ENCODE measurements at regions not wholly inside any gene's neighbourhood (a gene's known extent, or its start where the extent isn't known, plus 50 kb on each side); places are given as distances from the start of the nearest gene placed in this dataset.

- no peak for TF ChIP-seq PATZ1 (CRISPR knock-in tag; IDR thresholded peaks at IDR 0.05; ENCODE audit: borderline replicate concordance)
- TF ChIP-seq NFATC3 (IDR thresholded peaks at IDR 0.05): no peak
- TF ChIP-seq ARID1B (IDR thresholded peaks at IDR 0.05): no peak
- no peak for TF ChIP-seq ILK (tag; IDR thresholded peaks at IDR 0.05; ENCODE audit: borderline replicate concordance, low read depth)
- TF ChIP-seq ELK1 (CRISPR knock-in tag; IDR thresholded peaks at IDR 0.05): no peak
- no peak for TF ChIP-seq RFX1 (IDR thresholded peaks at IDR 0.05)
These were observed 73.9 kb upstream of the TNFSF4 start (continued) for GRCh38 chr1:173280899-173281660.

GRCh38 chr1:173285048-173285447 lies 77.9 kb upstream of the TNFSF4 start:
- no peak for DNase-seq (ENCODE audit: extremely low read depth in 1 of 4, low spot score in 3 of 4)
- intact Hi-C loops (cut with micrococcal nuclease): no loop called here
- Histone ChIP-seq H3K9ac (ENCODE audit: insufficient read depth in 1 of 2, low read depth in 2 of 2, low read length in 2 of 2) (no peak overlapping the region), H3K4me3 (no peak overlapping the region), H2AFZ (ENCODE audit: low read depth, low read length) (no peak overlapping the region), H3K9me3 (replicated peaks; ENCODE audit: control insufficient read depth, insufficient read depth, low read depth, low read length) (no peaks in the 10 kb centered on the region), H3K4me1 (replicated peaks in 1 of 2; ENCODE audit: control insufficient read depth in 2 of 2, insufficient read depth in 2 of 2, low read length in 2 of 2) (no peaks in the 10 kb centered on the region), H3K27me3 (ENCODE audit: control insufficient read depth in 2 of 2, insufficient read depth in 2 of 2, low read length in 2 of 2) (no peaks in the 10 kb centered on the region), H4K20me1 (replicated peaks; ENCODE audit: control insufficient read depth, insufficient read depth, low read length) (no peaks in the 10 kb centered on the region), H3K9me1 (ENCODE audit: control insufficient read depth, insufficient read depth, low read length) (no peaks in the 10 kb centered on the region), H3K79me2 (ENCODE audit: control insufficient read depth, insufficient read depth, low read length) (no peaks in the 10 kb centered on the region), H3K27ac (ENCODE audit: extremely low read depth, low read depth, low read length) (no peak overlapping the region), H3K4me2 (ENCODE audit: insufficient read depth, low read length) (no peak overlapping the region), H3K36me3 (ENCODE audit: control insufficient read depth, insufficient read depth, low read length) (no peaks in the 10 kb centered on the region)
- no peak for ATAC-seq
- in situ Hi-C loops (cut with MboI): no loop called here
- WGBS (ENCODE audit: insufficient coverage, low coverage, missing lambda C conversion rate): 84% methylated on average over 3 of the region's 3 CpGs
- no peak for FAIRE-seq
- no TSS peak for BruUV-seq (replicated peaks)
- POLR2A ChIA-PET: no interaction called here
- CTCF ChIA-PET (ENCODE audit: low intra/inter-chr PET ratio): no interaction called here
- no peak for TF ChIP-seq GTF2B (IDR thresholded peaks at IDR 0.05; ENCODE audit: extremely low read depth, insufficient read length)
- no peak for TF ChIP-seq CGGBP1 (CRISPR knock-in tag; IDR thresholded peaks at IDR 0.05)
- TF ChIP-seq MAFF (IDR thresholded peaks at IDR 0.05; ENCODE audit: low read length): no peak
- no peak for TF ChIP-seq ASH1L (IDR thresholded peaks at IDR 0.05; ENCODE audit: borderline replicate concordance, low read depth, partially characterized antibody)
- no peak for TF ChIP-seq MITF (IDR thresholded peaks at IDR 0.05)
- TF ChIP-seq FOXA1 (IDR thresholded peaks at IDR 0.05; ENCODE audit: borderline replicate concordance): no peak
- no peak for TF ChIP-seq BHLHE40 (IDR thresholded peaks at IDR 0.05; ENCODE audit: low read length)
- no peak for TF ChIP-seq CBX3 (IDR thresholded peaks at IDR 0.05; ENCODE audit: borderline replicate concordance in 1 of 2, low read length in 2 of 2)
- TF ChIP-seq ZNF57 (CRISPR knock-in tag; IDR thresholded peaks at IDR 0.05): no peak
